Mammary epithelial cell (primary cell): ENCODE measurements at regions not wholly inside any gene's neighbourhood (a gene's known extent, or its start where the extent isn't known, plus 50 kb on each side); places are given as distances from the start of the nearest gene placed in this dataset.

Experiments used
- EZH2 ChIP-seq: IDR thresholded peaks from 2 replicates; pipeline ENCODE4 v1.6.1; 2012; ENCODE audit warnings: low read length, inconsistent platforms, borderline replicate concordance
- TF ChIP-seq, protein P1 (sequence below), 2 donors: IDR thresholded peaks in 1 of 2; conservative IDR thresholded peaks in 1 of 2; 2 replicates each; pipeline ENCODE4 v1.5.1; 2011 to 2012; ENCODE audit warnings: inconsistent platforms in 2 of 2, low read length in 2 of 2, mild to moderate bottlenecking in 2 of 2, control low read depth in 1 of 2, low read depth in 1 of 2; ENCODE audit not compliant: insufficient read depth in 1 of 2; ENCODE audit errors: extremely low read depth in 1 of 2

DNA sequence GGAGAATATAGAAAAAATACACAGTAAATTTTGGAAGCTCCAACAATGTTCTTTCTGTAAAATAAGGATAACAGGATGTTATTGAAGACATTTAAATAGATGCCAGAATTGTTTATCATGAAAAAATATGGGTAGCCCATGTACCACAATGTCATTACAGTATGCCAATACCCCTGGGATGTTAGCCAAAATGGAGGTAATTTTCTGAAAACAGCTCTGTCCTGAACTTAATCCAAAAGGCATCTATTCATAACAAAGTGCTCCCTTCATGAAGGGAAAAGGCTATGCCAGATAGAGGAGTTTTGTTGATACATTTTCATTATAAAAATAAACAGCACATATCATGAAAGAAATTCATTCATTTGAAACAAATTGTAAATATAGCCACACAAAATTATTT is 1902.6 kb upstream of the AGA start:
- TF ChIP-seq, protein P1, sequence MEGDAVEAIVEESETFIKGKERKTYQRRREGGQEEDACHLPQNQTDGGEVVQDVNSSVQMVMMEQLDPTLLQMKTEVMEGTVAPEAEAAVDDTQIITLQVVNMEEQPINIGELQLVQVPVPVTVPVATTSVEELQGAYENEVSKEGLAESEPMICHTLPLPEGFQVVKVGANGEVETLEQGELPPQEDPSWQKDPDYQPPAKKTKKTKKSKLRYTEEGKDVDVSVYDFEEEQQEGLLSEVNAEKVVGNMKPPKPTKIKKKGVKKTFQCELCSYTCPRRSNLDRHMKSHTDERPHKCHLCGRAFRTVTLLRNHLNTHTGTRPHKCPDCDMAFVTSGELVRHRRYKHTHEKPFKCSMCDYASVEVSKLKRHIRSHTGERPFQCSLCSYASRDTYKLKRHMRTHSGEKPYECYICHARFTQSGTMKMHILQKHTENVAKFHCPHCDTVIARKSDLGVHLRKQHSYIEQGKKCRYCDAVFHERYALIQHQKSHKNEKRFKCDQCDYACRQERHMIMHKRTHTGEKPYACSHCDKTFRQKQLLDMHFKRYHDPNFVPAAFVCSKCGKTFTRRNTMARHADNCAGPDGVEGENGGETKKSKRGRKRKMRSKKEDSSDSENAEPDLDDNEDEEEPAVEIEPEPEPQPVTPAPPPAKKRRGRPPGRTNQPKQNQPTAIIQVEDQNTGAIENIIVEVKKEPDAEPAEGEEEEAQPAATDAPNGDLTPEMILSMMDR (conservative IDR thresholded peaks at IDR 0.05 in 1 of 2, IDR thresholded peaks at IDR 0.05 in 1 of 2; ENCODE audit: extremely low read depth in 1 of 2, insufficient read depth in 1 of 2, low read depth in 1 of 2, low read length in 2 of 2): no peak
- TF ChIP-seq EZH2: no peak
